IMR-90 (cell line): ENCODE measurements at regions not wholly inside any gene's neighbourhood (a gene's known extent, or its start where the extent isn't known, plus 50 kb on each side); places are given as distances from the start of the nearest gene placed in this dataset.

Experiments used
- ATAC-seq: fragments of 200-7000 bp; cut with Tn5 transposase; 2 replicates; pipeline ENCODE4 v1.9.1; 2020; ENCODE audit warnings: low read depth, mild to moderate bottlenecking, moderate library complexity
- BruUV-seq: library from RNA; stranded (reverse); fragments of 400-500 nt; replicated peaks from 2 replicates; lab custom pipeline; 2021; lab: Mats Ljungman, UMichigan
- CTCF ChIA-PET: fragments of 300-600 bp; formaldehyde crosslinking; extraction: SDS; loops from one replicate; lab custom pipeline; 2021; ENCODE audit warnings: antibody characterized with exemption; lab: Yijun Ruan, JAX
- POLR2A ChIA-PET: fragments of 300-600 bp; sonication (Branson Sonifier 250); formaldehyde crosslinking; loops from one replicate; lab custom pipeline; 2022; ENCODE audit warnings: antibody characterized with exemption; ENCODE audit not compliant: unreplicated experiment; lab: Charles Lee
- DNase-seq: peaks from one replicate; pipeline ENCODE4 v3.0.0; 2013
- H2AFZ ChIP-seq: replicated peaks from 2 replicates; pipeline ENCODE3; 2013; ENCODE audit warnings: low read length, mild to moderate bottlenecking; ENCODE audit not compliant: poor library complexity
- H2AK5ac ChIP-seq: 2 replicates; pipeline ENCODE4 v1.6.1; 2013; ENCODE audit warnings: low read depth, low read length, inconsistent platforms
- H2AK9ac ChIP-seq: replicated peaks from 2 replicates; pipeline ENCODE3; 2013; ENCODE audit warnings: mild to moderate bottlenecking, low read depth, low read length, moderate library complexity; ENCODE audit not compliant: poor library complexity
- H2BK120ac ChIP-seq: 2 replicates; pipeline ENCODE4 v1.6.1; 2013; ENCODE audit warnings: low read depth, low read length, inconsistent platforms
- H2BK15ac ChIP-seq: 3 replicates; pipeline ENCODE4 v1.6.1; 2013; ENCODE audit warnings: low read depth, low read length, inconsistent platforms
- H2BK20ac ChIP-seq: 2 replicates; pipeline ENCODE4 v1.6.1; 2013; ENCODE audit warnings: low read depth, mild to moderate bottlenecking, inconsistent platforms, low read length, moderate library complexity
- H2BK5ac ChIP-seq: 2 replicates; pipeline ENCODE4 v1.6.1; 2013; ENCODE audit warnings: mild to moderate bottlenecking, low read depth, low read length, inconsistent platforms; ENCODE audit not compliant: poor library complexity, severe bottlenecking
- H3K14ac ChIP-seq: replicated peaks from 2 replicates; pipeline ENCODE4 v1.6.1; 2013; ENCODE audit warnings: low read depth, low read length, inconsistent platforms
- H3K18ac ChIP-seq: 2 replicates; pipeline ENCODE4 v1.6.1; 2013; ENCODE audit warnings: low read depth, low read length, control low read depth
- H3K23ac ChIP-seq: 2 replicates; pipeline ENCODE4 v1.6.1; 2013; ENCODE audit warnings: low read depth, low read length, inconsistent platforms
- H3K27ac ChIP-seq: 2 replicates; pipeline ENCODE4 v1.5.1; 2013; ENCODE audit warnings: mild to moderate bottlenecking, control low read depth, low read length; ENCODE audit not compliant: insufficient read depth
- H3K27me3 ChIP-seq: 2 replicates; pipeline ENCODE4 v1.6.1; 2013; ENCODE audit warnings: low read length; ENCODE audit not compliant: control insufficient read depth, insufficient read depth
- H3K36me3 ChIP-seq: 2 replicates; pipeline ENCODE4 v1.6.1; 2013; ENCODE audit warnings: low read length, mixed read lengths; ENCODE audit not compliant: control insufficient read depth, insufficient read depth
- H3K4ac ChIP-seq: 2 replicates; pipeline ENCODE4 v1.6.1; 2013; ENCODE audit warnings: low read depth, low read length, inconsistent platforms
- H3K4me1 ChIP-seq: 2 replicates; pipeline ENCODE4 v1.6.1; 2013; ENCODE audit warnings: low read length, mixed read lengths; ENCODE audit not compliant: control insufficient read depth, insufficient read depth
- H3K4me2 ChIP-seq: 2 replicates; pipeline ENCODE4 v1.6.1; 2013; ENCODE audit warnings: low read depth, mild to moderate bottlenecking, control low read depth, low read length, moderate library complexity
- H3K4me3 ChIP-seq: 2 replicates; pipeline ENCODE4 v1.5.1; 2013; ENCODE audit warnings: low read depth, mild to moderate bottlenecking, control low read depth, low read length, moderate library complexity; ENCODE audit not compliant: insufficient read depth
- H3K56ac ChIP-seq: 2 replicates; pipeline ENCODE4 v1.6.1; 2013; ENCODE audit warnings: low read length, inconsistent platforms; ENCODE audit not compliant: insufficient read depth; ENCODE audit errors: extremely low read depth
- H3K79me1 ChIP-seq, 2 experiments: 2 replicates each; pipeline ENCODE4 v1.6.1; 2013; ENCODE audit warnings: low read length in 2 of 2, inconsistent platforms in 1 of 2, low read depth in 1 of 2
- H3K9ac ChIP-seq: 2 replicates; pipeline ENCODE4 v1.6.1; 2013; ENCODE audit warnings: low read depth, low read length, control low read depth
- H3K9me1 ChIP-seq: 2 replicates; pipeline ENCODE4 v1.6.1; 2013; ENCODE audit warnings: low read length, inconsistent platforms; ENCODE audit not compliant: insufficient read depth
- H3K9me3 ChIP-seq: 2 replicates; pipeline ENCODE4 v1.6.1; 2013; ENCODE audit warnings: low read length; ENCODE audit not compliant: control insufficient read depth, insufficient read depth
- H4K20me1 ChIP-seq: 2 replicates; pipeline ENCODE4 v1.6.1; 2013; ENCODE audit warnings: low read length, inconsistent platforms; ENCODE audit not compliant: insufficient read depth
- H4K5ac ChIP-seq: 2 replicates; pipeline ENCODE4 v1.6.1; 2013; ENCODE audit warnings: mild to moderate bottlenecking, low read depth, low read length, control low read depth
- H4K8ac ChIP-seq, 2 experiments: 2 replicates each; pipeline ENCODE4 v1.6.1; 2013; ENCODE audit warnings: low read depth in 2 of 2, low read length in 2 of 2, control low read depth in 1 of 2, inconsistent platforms in 1 of 2
- H4K91ac ChIP-seq: 2 replicates; pipeline ENCODE4 v1.6.1; 2013; ENCODE audit warnings: low read depth, low read length, inconsistent platforms; ENCODE audit not compliant: insufficient read depth
- BHLHE40 ChIP-seq: fragments of 150-350 bp; IDR thresholded peaks from 2 replicates; pipeline ENCODE4 v1.6.1; 2016; ENCODE audit warnings: mild to moderate bottlenecking, low read depth, low read length
- CHD1 ChIP-seq: IDR thresholded peaks from 2 replicates; pipeline ENCODE4 v1.6.1; 2012; ENCODE audit warnings: low read depth, low read length, improper control_type of control experiment
- CTCF ChIP-seq: conservative IDR thresholded peaks from 2 replicates; pipeline ENCODE4 v1.5.1; 2012; ENCODE audit warnings: mild to moderate bottlenecking, low read depth, low read length, improper control_type of control experiment
- ELK1 ChIP-seq: fragments of 150-350 bp; IDR thresholded peaks from 2 replicates; pipeline ENCODE4 v1.6.1; 2016; ENCODE audit warnings: low read depth, mild to moderate bottlenecking, low read length, moderate library complexity, borderline replicate concordance
- FOS ChIP-seq: fragments of 150-350 bp; IDR thresholded peaks from 2 replicates; pipeline ENCODE4 v1.6.1; 2016; ENCODE audit warnings: low read depth, low read length
- MAFK ChIP-seq: IDR thresholded peaks from 2 replicates; pipeline ENCODE4 v1.6.1; 2012; ENCODE audit warnings: low read depth, low read length, improper control_type of control experiment
- MAZ ChIP-seq: IDR thresholded peaks from 2 replicates; pipeline ENCODE4 v1.6.1; 2012; ENCODE audit warnings: low read depth, mild to moderate bottlenecking, low read length, improper control_type of control experiment, moderate library complexity, borderline replicate concordance
- NFE2L2 ChIP-seq: fragments of 150-350 bp; IDR thresholded peaks from 2 replicates; pipeline ENCODE4 v1.6.1; 2016; ENCODE audit warnings: low read depth, mild to moderate bottlenecking, low read length
- POLR2A ChIP-seq: IDR thresholded peaks from 2 replicates; pipeline ENCODE4 v1.6.1; 2012; ENCODE audit warnings: mild to moderate bottlenecking, low read depth, low read length
- RCOR1 ChIP-seq: IDR thresholded peaks from 2 replicates; pipeline ENCODE4 v1.6.1; 2012; ENCODE audit warnings: mild to moderate bottlenecking, low read length, improper control_type of control experiment; ENCODE audit not compliant: insufficient replicate concordance
- RFX5 ChIP-seq: IDR thresholded peaks from 2 replicates; pipeline ENCODE4 v1.8.0; 2012; ENCODE audit warnings: low read depth, mild to moderate bottlenecking, low read length, moderate library complexity
- SMC3 ChIP-seq: fragments of 150-350 bp; IDR thresholded peaks from 2 replicates; pipeline ENCODE4 v1.6.1; 2016; ENCODE audit warnings: low read depth, mild to moderate bottlenecking, antibody characterized with exemption, low read length, moderate library complexity
- USF2 ChIP-seq: fragments of 150-350 bp; IDR thresholded peaks from 2 replicates; pipeline ENCODE4 v1.6.1; 2017; ENCODE audit warnings: mild to moderate bottlenecking, antibody characterized with exemption, low read length, low read depth
- dilution Hi-C: fragments of 300-500 bp; cut with HindIII; formaldehyde crosslinking; loops from one replicate; pipeline ENCODE4 v1.14.3; 2018; ENCODE audit warnings: low sequenced_read_pairs; ENCODE audit not compliant: unreplicated experiment
- in situ Hi-C: fragments of 300-500 bp; cut with MboI; formaldehyde crosslinking; loops from 3 replicates; pipeline ENCODE4 v1.14.3; 2019; ENCODE audit warnings: low sequenced_read_pairs, inconsistent platforms, mixed read lengths
- intact Hi-C: fragments of 100-400 bp; cut with micrococcal nuclease; formaldehyde crosslinking; loops from 2 replicates; pipeline ENCODE4 v1.10.0; 2022

GRCh38 chrX:78387364-78387763 lies 60.0 kb upstream of the CYSLTR1 start:
- Histone ChIP-seq H2AK5ac (no peak overlapping the region), H3K9me1 (no peaks in the 10 kb centered on the region), H3K27ac (no peak overlapping the region), H4K8ac (no peak overlapping the region), H3K18ac (no peak overlapping the region), H3K9me3 (peaks cover 3% of the 10 kb centered on the region; the same call in 1 of the 2 replicates), H3K36me3 (no peaks in the 10 kb centered on the region), H3K79me1 (no peaks in the 10 kb centered on the region), H3K4me1 (no peaks in the 10 kb centered on the region), H4K20me1 (no peaks in the 10 kb centered on the region), H2AK9ac (no peak overlapping the region), H2BK20ac (no peak overlapping the region), H3K4ac (no peak overlapping the region), H2BK120ac (no peak overlapping the region), H2BK5ac (no peak overlapping the region), H3K27me3 (no peaks in the 10 kb centered on the region), H3K9ac (no peak overlapping the region), H4K5ac (no peak overlapping the region), H2BK15ac (no peak overlapping the region), H3K4me2 (no peak overlapping the region), H4K91ac (no peak overlapping the region), H2AFZ (no peak overlapping the region), H3K56ac (no peak overlapping the region), H3K4me3 (no peak overlapping the region), H3K23ac (no peak overlapping the region), H3K14ac (no peak overlapping the region)
- dilution Hi-C loops: no loop called here
- intact Hi-C loops: no loop called here
- DNase-seq (no peak), ATAC-seq (no peak)
- TF ChIP-seq FOS (no peak), NFE2L2 (no peak), CHD1 (no peak), ELK1 (no peak), POLR2A (no peak), BHLHE40 (no peak), USF2 (no peak), RFX5 (no peak), CTCF (no peak), RCOR1 (no peak), MAZ (no peak), MAFK (no peak), SMC3 (no peak)
- ChIA-PET POLR2A (no interaction called here), CTCF (no interaction called here)
- BruUV-seq: no TSS peak
- in situ Hi-C loops: no loop called here
